GM23338 (cell line): ENCODE measurements at regions not wholly inside any gene's neighbourhood (a gene's known extent, or its start where the extent isn't known, plus 50 kb on each side); places are given as distances from the start of the nearest gene placed in this dataset.
"Not testable (repeated sequence)": the region's sequence is repeated elsewhere in the genome, so short reads cannot be mapped to it uniquely, and the experiment has no call there.

ENCODE experiments used
- ATAC-seq: fragments of 200-7000 bp; cut with Tn5 transposase; 3 replicates; pipeline ENCODE4 v1.9.1; 2020
- DNase-seq: peaks from one replicate; pipeline ENCODE4 v3.0.0-alpha.2; 2015; ENCODE audit warnings: low spot score
- H2AFZ ChIP-seq: fragments of 200-600 bp; sonication (generic); 2 replicates; pipeline ENCODE4 v1.8.0; 2016; ENCODE audit warnings: antibody characterized with exemption, mild to moderate bottlenecking, moderate library complexity
- H3F3A ChIP-seq: fragments of 200-600 bp; sonication (generic); replicated peaks from 2 replicates; pipeline ENCODE4 v1.8.0; 2017; ENCODE audit warnings: antibody characterized with exemption, mixed run types, low read depth
- H3K27ac ChIP-seq: fragments of 200-600 bp; sonication (generic); 2 replicates; pipeline ENCODE4 v1.6.1; 2016; ENCODE audit warnings: low read depth
- H3K27me3 ChIP-seq: fragments of 200-600 bp; sonication (generic); 2 replicates; pipeline ENCODE4 v1.8.0; 2016; ENCODE audit warnings: mild to moderate bottlenecking, mixed run types, moderate library complexity; ENCODE audit not compliant: insufficient read depth
- H3K36me3 ChIP-seq: fragments of 200-600 bp; sonication (generic); 2 replicates; pipeline ENCODE4 v1.8.0; 2016; ENCODE audit warnings: mild to moderate bottlenecking; ENCODE audit not compliant: insufficient read depth
- H3K4me1 ChIP-seq: fragments of 200-600 bp; sonication (generic); 2 replicates; pipeline ENCODE4 v1.8.0; 2016; ENCODE audit warnings: mild to moderate bottlenecking, moderate library complexity; ENCODE audit not compliant: insufficient read depth
- H3K4me2 ChIP-seq: fragments of 200-600 bp; sonication (generic); 2 replicates; pipeline ENCODE4 v1.7.1; 2017; ENCODE audit warnings: mixed run types
- H3K4me3 ChIP-seq: fragments of 200-600 bp; sonication (generic); 2 replicates; pipeline ENCODE4 v1.6.1; 2016; ENCODE audit warnings: mixed run types
- H3K79me2 ChIP-seq: fragments of 200-600 bp; sonication (generic); replicated peaks from 2 replicates; pipeline ENCODE4 v1.8.0; 2017; ENCODE audit warnings: mild to moderate bottlenecking; ENCODE audit not compliant: insufficient read depth
- H3K9me2 ChIP-seq: fragments of 200-600 bp; sonication (generic); 2 replicates; pipeline ENCODE4 v1.8.0; 2017; ENCODE audit not compliant: insufficient read depth
- H4K20me1 ChIP-seq: fragments of 200-600 bp; sonication (generic); replicated peaks from 2 replicates; pipeline ENCODE4 v1.8.0; 2017; ENCODE audit warnings: mild to moderate bottlenecking; ENCODE audit not compliant: insufficient read depth
- H3K27ac Mint-ChIP-seq: 2 replicates; pipeline ENCODE4 v1.8.0; 2020; ENCODE audit warnings: inconsistent platforms, mild to moderate bottlenecking, moderate library complexity, mixed read lengths
- H3K27me3 Mint-ChIP-seq: 3 replicates; pipeline ENCODE4 v1.8.0; 2022; ENCODE audit warnings: low read depth, mild to moderate bottlenecking, moderate library complexity, mixed read lengths, inconsistent platforms; ENCODE audit not compliant: insufficient read depth, poor library complexity
- H3K36me3 Mint-ChIP-seq: 3 replicates; pipeline ENCODE4 v1.8.0; 2021; ENCODE audit warnings: low read depth, mild to moderate bottlenecking, inconsistent platforms, moderate library complexity, mixed read lengths
- H3K4me1 Mint-ChIP-seq: 3 replicates; pipeline ENCODE4 v1.8.0; 2020; ENCODE audit warnings: mild to moderate bottlenecking, inconsistent platforms, mixed read lengths
- H3K4me3 Mint-ChIP-seq: 3 replicates; pipeline ENCODE4 v1.8.0; 2021; ENCODE audit warnings: moderate library complexity, mild to moderate bottlenecking, inconsistent platforms, mixed read lengths
- H3K9me3 Mint-ChIP-seq: 3 replicates; pipeline ENCODE4 v1.8.0; 2020; ENCODE audit warnings: moderate library complexity, mild to moderate bottlenecking, inconsistent platforms, mixed read lengths
- CREB1 ChIP-seq: fragments of 250-450 bp; sonication (Bioruptor Pico); IDR thresholded peaks from 2 replicates; pipeline ENCODE4 v1.5.0; 2020; ENCODE audit warnings: low read depth, mild to moderate bottlenecking, moderate library complexity
- EZH2 ChIP-seq: fragments of 200-600 bp; sonication (generic); IDR thresholded peaks from one replicate; pipeline ENCODE4 v1.8.0; 2017; ENCODE audit warnings: antibody characterized with exemption, mild to moderate bottlenecking, low read depth; ENCODE audit not compliant: unreplicated experiment
- EZH2phosphoT487 ChIP-seq: fragments of 200-600 bp; sonication (generic); IDR thresholded peaks from one replicate; pipeline ENCODE4 v1.8.1; 2018; ENCODE audit warnings: antibody characterized with exemption; ENCODE audit not compliant: unreplicated experiment
- JUNB ChIP-seq: IDR thresholded peaks from one replicate; pipeline ENCODE4 v1.6.1; 2016; ENCODE audit warnings: antibody characterized with exemption; ENCODE audit not compliant: unreplicated experiment
- NANOG ChIP-seq: IDR thresholded peaks from 2 replicates; pipeline ENCODE4 v1.6.1; 2016; ENCODE audit warnings: antibody characterized with exemption, borderline replicate concordance
- POLR2AphosphoS5 ChIP-seq: IDR thresholded peaks from 2 replicates; pipeline ENCODE4 v1.6.1; 2016; ENCODE audit warnings: antibody characterized with exemption, low read depth
- STAT1 ChIP-seq: IDR thresholded peaks from one replicate; pipeline ENCODE4 v1.6.1; 2016; ENCODE audit warnings: antibody characterized with exemption; ENCODE audit not compliant: unreplicated experiment
- ZNF114 ChIP-seq: fragments of 250-450 bp; sonication (Bioruptor Pico); IDR thresholded peaks from 2 replicates; pipeline ENCODE4 v1.5.0; 2020; ENCODE audit warnings: mild to moderate bottlenecking, moderate library complexity
- ZNF331 ChIP-seq: fragments of 250-450 bp; sonication (Bioruptor Pico); IDR thresholded peaks from 2 replicates; pipeline ENCODE4 v1.5.0; 2020; ENCODE audit warnings: low read depth, mild to moderate bottlenecking, moderate library complexity
- TF ChIP-seq, protein P1 (sequence below): fragments of 250-450 bp; sonication (Bioruptor Pico); IDR thresholded peaks from 2 replicates; pipeline ENCODE4 v1.5.0; 2020; ENCODE audit warnings: mild to moderate bottlenecking, moderate library complexity
- TF ChIP-seq, protein P2 (sequence below), 2 experiments: fragments of 200-600 bp in 1 of 2; sonication (generic) in 1 of 2; conservative IDR thresholded peaks; 2 replicates each; pipeline versions ENCODE4 v1.5.1 to v1.6.1; 2016 to 2017; ENCODE audit warnings: antibody characterized with exemption in 2 of 2, low read depth in 2 of 2, mild to moderate bottlenecking in 2 of 2, moderate library complexity in 1 of 2

DNA sequence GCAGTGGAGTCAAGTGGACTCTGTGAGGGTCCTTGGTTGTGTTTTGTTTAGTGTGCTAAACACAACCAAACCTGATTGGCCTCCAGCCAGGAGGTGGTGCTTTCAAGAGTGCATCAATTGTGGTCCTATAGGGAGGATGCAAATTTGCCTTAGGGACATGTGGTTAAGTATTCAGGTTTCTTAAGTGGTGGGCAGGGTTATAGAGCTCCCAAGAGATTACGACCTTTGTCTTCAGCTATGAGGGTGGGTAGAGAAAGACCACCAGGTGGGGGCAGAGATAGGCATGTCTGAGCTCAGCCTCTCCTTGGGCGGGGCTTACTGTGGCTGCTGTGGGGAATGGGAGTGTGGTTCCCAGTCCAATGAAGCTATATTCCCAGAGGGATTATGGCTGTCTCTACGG is 186.6 kb downstream of the SQOR start (continued):
- no peak for TF ChIP-seq NANOG
- TF ChIP-seq EZH2phosphoT487 = no peak
- no peak for TF ChIP-seq ZNF114 (CRISPR knock-in tag)

DNA sequence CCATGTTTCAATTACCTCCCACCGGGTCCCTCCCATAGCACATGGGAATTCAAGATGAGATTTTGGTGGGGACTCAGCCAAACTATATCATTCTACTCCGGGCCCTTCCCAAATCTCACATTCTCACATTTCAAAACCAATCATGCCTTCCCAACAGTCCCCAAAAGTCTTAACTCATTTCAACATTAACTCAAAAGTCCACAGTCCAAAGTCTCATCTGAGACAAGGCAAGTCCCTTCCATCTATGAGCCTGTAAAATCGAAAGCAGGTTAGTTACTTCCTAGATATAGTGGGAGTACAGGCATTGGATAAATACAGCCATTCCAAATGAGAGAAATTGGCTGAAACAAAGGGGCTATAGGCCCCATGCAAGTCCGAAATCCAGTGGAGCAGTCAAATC is 188.1 kb downstream of the SQOR start:
- H3K9me2 ChIP-seq, H3K79me2 ChIP-seq, H3K27ac ChIP-seq, H3K4me2 ChIP-seq, H4K20me1 ChIP-seq, H3K27me3 ChIP-seq, H3F3A ChIP-seq, H2AFZ ChIP-seq, DNase-seq, H3K4me3 Mint-ChIP-seq, H3K27me3 Mint-ChIP-seq, H3K4me1 Mint-ChIP-seq, H3K4me3 ChIP-seq, H3K36me3 ChIP-seq, H3K27ac Mint-ChIP-seq, H3K4me1 ChIP-seq, ATAC-seq: not testable (repeated sequence)
- Mint-ChIP-seq H3K9me3 (peaks cover 92% of the 10 kb centered on the region), H3K36me3 (peaks cover 27% of the 10 kb centered on the region; the same call in 2 of the 3 replicates)

DNA sequence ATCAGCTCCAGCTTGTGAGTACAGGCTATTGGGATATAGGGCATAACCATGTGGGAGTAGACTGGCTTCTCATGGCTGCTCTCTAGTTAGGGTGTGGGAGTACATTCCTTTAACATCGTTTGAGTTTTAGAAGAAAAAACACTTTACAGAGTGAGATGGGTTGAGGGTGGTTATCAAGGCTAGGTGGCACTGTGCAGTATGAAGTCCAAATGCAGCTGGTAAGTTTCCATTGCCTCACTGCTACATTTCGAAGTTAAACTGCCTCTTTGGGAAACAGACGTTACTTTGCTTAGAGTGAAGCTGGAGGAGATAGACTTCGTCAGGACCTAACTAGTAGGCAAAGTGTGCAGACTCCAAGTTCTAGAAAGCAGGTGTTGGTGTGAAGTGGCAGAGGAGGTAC is 192.4 kb downstream of the SQOR start:
- H3K4me1 Mint-ChIP-seq = no peaks in the 10 kb centered on the region
- H3K9me2 ChIP-seq = peaks cover 17% of the 10 kb centered on the region; the same call in 1 of the 2 replicates
- no peak for ATAC-seq
- H4K20me1 ChIP-seq = no peaks in the 10 kb centered on the region
- H3K9me3 Mint-ChIP-seq = peaks cover 88% of the 10 kb centered on the region
- H3K36me3 Mint-ChIP-seq = peaks cover 22% of the 10 kb centered on the region; the same call in 2 of the 3 replicates
- no peaks in the 10 kb centered on the region for H3K4me1 ChIP-seq
- H3K36me3 ChIP-seq = no peaks in the 10 kb centered on the region
- no peak overlapping the region for H2AFZ ChIP-seq
- no peaks in the 10 kb centered on the region for H3K27me3 ChIP-seq
- DNase-seq = no peak
- no peak overlapping the region for H3K4me2 ChIP-seq
- H3K27ac ChIP-seq = no peak overlapping the region
- no peaks in the 10 kb centered on the region for H3K79me2 ChIP-seq
- no peak overlapping the region for H3K27ac Mint-ChIP-seq
- peaks cover 1% of the 10 kb centered on the region for H3K27me3 Mint-ChIP-seq
- H3K4me3 Mint-ChIP-seq = no peak overlapping the region
- H3F3A ChIP-seq = no peaks in the 10 kb centered on the region
- H3K4me3 ChIP-seq = no peak overlapping the region
- TF ChIP-seq JUNB (no peak), EZH2 (no peak), CREB1 (CRISPR knock-in tag) (no peak), STAT1 (no peak), POLR2AphosphoS5 (no peak), ZNF331 (CRISPR knock-in tag) (no peak), ZNF114 (CRISPR knock-in tag) (no peak)
- TF ChIP-seq, protein P1, sequence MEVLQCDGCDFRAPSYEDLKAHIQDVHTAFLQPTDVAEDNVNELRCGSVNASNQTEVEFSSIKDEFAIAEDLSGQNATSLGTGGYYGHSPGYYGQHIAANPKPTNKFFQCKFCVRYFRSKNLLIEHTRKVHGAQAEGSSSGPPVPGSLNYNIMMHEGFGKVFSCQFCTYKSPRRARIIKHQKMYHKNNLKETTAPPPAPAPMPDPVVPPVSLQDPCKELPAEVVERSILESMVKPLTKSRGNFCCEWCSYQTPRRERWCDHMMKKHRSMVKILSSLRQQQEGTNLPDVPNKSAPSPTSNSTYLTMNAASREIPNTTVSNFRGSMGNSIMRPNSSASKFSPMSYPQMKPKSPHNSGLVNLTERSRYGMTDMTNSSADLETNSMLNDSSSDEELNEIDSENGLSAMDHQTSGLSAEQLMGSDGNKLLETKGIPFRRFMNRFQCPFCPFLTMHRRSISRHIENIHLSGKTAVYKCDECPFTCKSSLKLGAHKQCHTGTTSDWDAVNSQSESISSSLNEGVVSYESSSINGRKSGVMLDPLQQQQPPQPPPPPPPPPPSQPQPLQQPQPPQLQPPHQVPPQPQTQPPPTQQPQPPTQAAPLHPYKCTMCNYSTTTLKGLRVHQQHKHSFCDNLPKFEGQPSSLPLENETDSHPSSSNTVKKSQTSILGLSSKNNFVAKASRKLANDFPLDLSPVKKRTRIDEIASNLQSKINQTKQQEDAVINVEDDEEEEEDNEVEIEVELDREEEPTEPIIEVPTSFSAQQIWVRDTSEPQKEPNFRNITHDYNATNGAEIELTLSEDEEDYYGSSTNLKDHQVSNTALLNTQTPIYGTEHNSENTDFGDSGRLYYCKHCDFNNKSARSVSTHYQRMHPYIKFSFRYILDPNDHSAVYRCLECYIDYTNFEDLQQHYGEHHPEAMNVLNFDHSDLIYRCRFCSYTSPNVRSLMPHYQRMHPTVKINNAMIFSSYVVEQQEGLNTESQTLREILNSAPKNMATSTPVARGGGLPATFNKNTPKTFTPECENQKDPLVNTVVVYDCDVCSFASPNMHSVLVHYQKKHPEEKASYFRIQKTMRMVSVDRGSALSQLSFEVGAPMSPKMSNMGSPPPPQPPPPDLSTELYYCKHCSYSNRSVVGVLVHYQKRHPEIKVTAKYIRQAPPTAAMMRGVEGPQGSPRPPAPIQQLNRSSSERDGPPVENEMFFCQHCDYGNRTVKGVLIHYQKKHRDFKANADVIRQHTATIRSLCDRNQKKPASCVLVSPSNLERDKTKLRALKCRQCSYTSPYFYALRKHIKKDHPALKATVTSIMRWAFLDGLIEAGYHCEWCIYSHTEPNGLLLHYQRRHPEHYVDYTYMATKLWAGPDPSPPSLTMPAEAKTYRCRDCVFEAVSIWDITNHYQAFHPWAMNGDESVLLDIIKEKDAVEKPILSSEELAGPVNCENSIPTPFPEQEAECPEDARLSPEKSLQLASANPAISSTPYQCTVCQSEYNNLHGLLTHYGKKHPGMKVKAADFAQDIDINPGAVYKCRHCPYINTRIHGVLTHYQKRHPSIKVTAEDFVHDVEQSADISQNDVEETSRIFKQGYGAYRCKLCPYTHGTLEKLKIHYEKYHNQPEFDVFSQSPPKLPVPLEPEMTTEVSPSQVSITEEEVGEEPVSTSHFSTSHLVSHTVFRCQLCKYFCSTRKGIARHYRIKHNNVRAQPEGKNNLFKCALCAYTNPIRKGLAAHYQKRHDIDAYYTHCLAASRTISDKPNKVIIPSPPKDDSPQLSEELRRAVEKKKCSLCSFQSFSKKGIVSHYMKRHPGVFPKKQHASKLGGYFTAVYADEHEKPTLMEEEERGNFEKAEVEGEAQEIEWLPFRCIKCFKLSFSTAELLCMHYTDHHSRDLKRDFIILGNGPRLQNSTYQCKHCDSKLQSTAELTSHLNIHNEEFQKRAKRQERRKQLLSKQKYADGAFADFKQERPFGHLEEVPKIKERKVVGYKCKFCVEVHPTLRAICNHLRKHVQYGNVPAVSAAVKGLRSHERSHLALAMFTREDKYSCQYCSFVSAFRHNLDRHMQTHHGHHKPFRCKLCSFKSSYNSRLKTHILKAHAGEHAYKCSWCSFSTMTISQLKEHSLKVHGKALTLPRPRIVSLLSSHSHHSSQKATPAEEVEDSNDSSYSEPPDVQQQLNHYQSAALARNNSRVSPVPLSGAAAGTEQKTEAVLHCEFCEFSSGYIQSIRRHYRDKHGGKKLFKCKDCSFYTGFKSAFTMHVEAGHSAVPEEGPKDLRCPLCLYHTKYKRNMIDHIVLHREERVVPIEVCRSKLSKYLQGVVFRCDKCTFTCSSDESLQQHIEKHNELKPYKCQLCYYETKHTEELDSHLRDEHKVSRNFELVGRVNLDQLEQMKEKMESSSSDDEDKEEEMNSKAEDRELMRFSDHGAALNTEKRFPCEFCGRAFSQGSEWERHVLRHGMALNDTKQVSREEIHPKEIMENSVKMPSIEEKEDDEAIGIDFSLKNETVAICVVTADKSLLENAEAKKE (CRISPR knock-in tag) = no peak
- TF ChIP-seq, protein P2, sequence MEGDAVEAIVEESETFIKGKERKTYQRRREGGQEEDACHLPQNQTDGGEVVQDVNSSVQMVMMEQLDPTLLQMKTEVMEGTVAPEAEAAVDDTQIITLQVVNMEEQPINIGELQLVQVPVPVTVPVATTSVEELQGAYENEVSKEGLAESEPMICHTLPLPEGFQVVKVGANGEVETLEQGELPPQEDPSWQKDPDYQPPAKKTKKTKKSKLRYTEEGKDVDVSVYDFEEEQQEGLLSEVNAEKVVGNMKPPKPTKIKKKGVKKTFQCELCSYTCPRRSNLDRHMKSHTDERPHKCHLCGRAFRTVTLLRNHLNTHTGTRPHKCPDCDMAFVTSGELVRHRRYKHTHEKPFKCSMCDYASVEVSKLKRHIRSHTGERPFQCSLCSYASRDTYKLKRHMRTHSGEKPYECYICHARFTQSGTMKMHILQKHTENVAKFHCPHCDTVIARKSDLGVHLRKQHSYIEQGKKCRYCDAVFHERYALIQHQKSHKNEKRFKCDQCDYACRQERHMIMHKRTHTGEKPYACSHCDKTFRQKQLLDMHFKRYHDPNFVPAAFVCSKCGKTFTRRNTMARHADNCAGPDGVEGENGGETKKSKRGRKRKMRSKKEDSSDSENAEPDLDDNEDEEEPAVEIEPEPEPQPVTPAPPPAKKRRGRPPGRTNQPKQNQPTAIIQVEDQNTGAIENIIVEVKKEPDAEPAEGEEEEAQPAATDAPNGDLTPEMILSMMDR (conservative IDR thresholded peaks at IDR 0.05; ENCODE audit: low read depth in 2 of 2) = no peak
